H1 (cell line): ENCODE measurements at regions not wholly inside any gene's neighbourhood (a gene's known extent, or its start where the extent isn't known, plus 50 kb on each side); places are given as distances from the start of the nearest gene placed in this dataset.

Experiments used
- BACH1 ChIP-seq: IDR thresholded peaks from 2 replicates; pipeline ENCODE4 v1.6.1; 2012; ENCODE audit warnings: low read length, improper control_type of control experiment
- TAF7 ChIP-seq: optimal IDR thresholded peaks from 2 replicates; pipeline ENCODE3; 2011; ENCODE audit warnings: low read depth, mild to moderate bottlenecking, inconsistent platforms, low read length, moderate library complexity, borderline replicate concordance
- TF ChIP-seq, protein P1 (sequence below): IDR thresholded peaks from 2 replicates; pipeline ENCODE4 v1.6.1; 2011; ENCODE audit warnings: low read depth, mild to moderate bottlenecking, low read length; ENCODE audit not compliant: insufficient read depth

DNA sequence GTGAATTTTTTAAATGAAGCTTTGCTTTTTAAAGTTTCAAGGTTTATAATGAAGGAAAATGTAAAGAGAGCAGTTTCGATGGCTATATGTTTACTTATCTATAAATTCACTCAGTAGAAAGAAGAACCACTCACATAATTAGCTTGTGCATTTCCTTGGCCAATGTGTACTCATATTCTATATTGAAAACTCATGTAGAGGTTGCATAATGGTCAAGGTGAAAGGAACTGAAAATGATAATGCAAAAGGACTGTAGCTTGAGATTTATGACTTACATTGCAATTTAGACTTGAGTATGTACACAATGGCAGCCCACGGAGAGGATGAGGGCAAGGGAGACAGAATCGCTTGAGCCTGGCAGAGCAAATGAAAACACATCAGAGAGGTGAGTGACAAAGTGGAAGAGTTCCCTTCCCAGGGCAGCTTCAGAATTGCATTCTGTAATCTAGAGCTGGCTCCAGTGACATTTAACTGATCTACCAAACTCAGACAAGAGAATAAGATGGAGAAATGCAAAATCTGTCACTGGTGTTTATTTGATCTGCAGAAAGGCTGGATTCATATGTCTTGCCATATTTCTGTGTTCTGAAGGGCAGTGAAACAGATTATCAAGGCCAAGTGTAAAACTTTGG lies 191.8 kb downstream of the TMEM200A start (continued):
- TF ChIP-seq, protein P1, sequence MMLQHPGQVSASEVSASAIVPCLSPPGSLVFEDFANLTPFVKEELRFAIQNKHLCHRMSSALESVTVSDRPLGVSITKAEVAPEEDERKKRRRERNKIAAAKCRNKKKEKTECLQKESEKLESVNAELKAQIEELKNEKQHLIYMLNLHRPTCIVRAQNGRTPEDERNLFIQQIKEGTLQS: no peak
- TF ChIP-seq TAF7 (no peak), BACH1 (no peak)
